MM.1S (cell line): ENCODE measurements at regions not wholly inside any gene's neighbourhood (a gene's known extent, or its start where the extent isn't known, plus 50 kb on each side); places are given as distances from the start of the nearest gene placed in this dataset.
"Not testable (repeated sequence)": the region's sequence is repeated elsewhere in the genome, so short reads cannot be mapped to it uniquely, and the experiment has no call there.

Source experiments
- DNase-seq: peaks from one replicate; pipeline ENCODE4 v3.0.0-alpha.2; 2015
- H2AFZ ChIP-seq: fragments of 300-600 bp; sonication (generic); 2 replicates; pipeline ENCODE4 v1.6.0; 2016; ENCODE audit warnings: antibody characterized with exemption, low read length
- H3F3A ChIP-seq: fragments of 300-600 bp; sonication (generic); 2 replicates; pipeline ENCODE4 v1.6.1; 2016; ENCODE audit warnings: mild to moderate bottlenecking, antibody characterized with exemption, low read length, moderate library complexity, mixed read lengths; ENCODE audit not compliant: insufficient read depth
- H3K27ac ChIP-seq: fragments of 300-600 bp; sonication (generic); 2 replicates; pipeline ENCODE4 v1.5.1; 2016; ENCODE audit warnings: mild to moderate bottlenecking, low read length
- H3K27me3 ChIP-seq: fragments of 300-600 bp; sonication (generic); replicated peaks from 2 replicates; pipeline ENCODE4 v1.6.0; 2016; ENCODE audit warnings: low read length; ENCODE audit not compliant: insufficient read depth
- H3K36me3 ChIP-seq: fragments of 300-600 bp; sonication (generic); replicated peaks from 2 replicates; pipeline ENCODE4 v1.6.1; 2016; ENCODE audit warnings: mild to moderate bottlenecking, low read length, mixed read lengths; ENCODE audit not compliant: insufficient read depth
- H3K4me1 ChIP-seq: fragments of 300-600 bp; sonication (generic); 2 replicates; pipeline ENCODE4 v1.6.1; 2016; ENCODE audit warnings: low read length, mixed read lengths
- H3K4me2 ChIP-seq: fragments of 300-600 bp; sonication (generic); 2 replicates; pipeline ENCODE4 v1.6.0; 2016; ENCODE audit warnings: low read depth, low read length
- H3K4me3 ChIP-seq: fragments of 300-600 bp; sonication (generic); 2 replicates; pipeline ENCODE4 v1.5.1; 2016; ENCODE audit warnings: low read length, mixed read lengths
- H3K79me2 ChIP-seq: fragments of 300-600 bp; sonication (generic); 2 replicates; pipeline ENCODE4 v1.6.1; 2016; ENCODE audit warnings: mixed run types, low read length, mixed read lengths
- H3K9ac ChIP-seq: fragments of 300-600 bp; sonication (generic); 2 replicates; pipeline ENCODE4 v1.6.1; 2016; ENCODE audit warnings: low read length, mixed read lengths
- H3K9me2 ChIP-seq: fragments of 300-600 bp; sonication (generic); replicated peaks from 2 replicates; pipeline ENCODE4 v1.6.1; 2016; ENCODE audit warnings: mild to moderate bottlenecking, low read length, mixed read lengths; ENCODE audit not compliant: insufficient read depth
- H3K9me3 ChIP-seq: fragments of 300-600 bp; sonication (generic); replicated peaks from 2 replicates; pipeline ENCODE4 v1.6.1; 2016; ENCODE audit warnings: mild to moderate bottlenecking, low read length, mixed read lengths; ENCODE audit not compliant: insufficient read depth
- H4K20me1 ChIP-seq: fragments of 300-600 bp; sonication (generic); 2 replicates; pipeline ENCODE4 v1.6.1; 2016; ENCODE audit warnings: mild to moderate bottlenecking, low read length, moderate library complexity, mixed read lengths; ENCODE audit not compliant: insufficient read depth
- CTCF ChIP-seq: fragments of 300-600 bp; sonication (generic); IDR thresholded peaks from 2 replicates; pipeline ENCODE4 v1.5.1; 2016; ENCODE audit warnings: antibody characterized with exemption, low read length, mixed read lengths
- EZH2 ChIP-seq: fragments of 300-600 bp; sonication (generic); optimal IDR thresholded peaks from 2 replicates; pipeline ENCODE3; 2017; ENCODE audit warnings: low read depth, mild to moderate bottlenecking, antibody characterized with exemption, low read length, mixed read lengths
- EZH2phosphoT487 ChIP-seq: fragments of 300-600 bp; sonication (generic); IDR thresholded peaks from 2 replicates; pipeline ENCODE4 v1.6.1; 2018; ENCODE audit warnings: antibody characterized with exemption, low read length

GRCh38 chrX:138254001-138254400 lies 457.5 kb downstream of the FGF13 start:
- no peak for DNase-seq
- Histone ChIP-seq H3K4me1 (no peaks in the 10 kb centered on the region), H3K27me3 (no peaks in the 10 kb centered on the region), H3K9ac (no peak overlapping the region), H3K9me3 (no peaks in the 10 kb centered on the region), H4K20me1 (no peaks in the 10 kb centered on the region), H3K27ac (no peak overlapping the region), H3K9me2 (no peaks in the 10 kb centered on the region), H3K4me3 (no peak overlapping the region), H2AFZ (no peak overlapping the region), H3K36me3 (no peaks in the 10 kb centered on the region), H3K4me2 (no peak overlapping the region), H3K79me2 (no peaks in the 10 kb centered on the region), H3F3A (no peaks in the 10 kb centered on the region)
- TF ChIP-seq EZH2phosphoT487 (no peak), CTCF (no peak), EZH2 (no peak)

GRCh38 chrX:138255373-138255772 lies 456.1 kb downstream of the FGF13 start:
- TF ChIP-seq CTCF (no peak), EZH2 (no peak), EZH2phosphoT487 (no peak)
- Histone ChIP-seq H3K79me2 (no peaks in the 10 kb centered on the region), H3F3A (no peaks in the 10 kb centered on the region), H3K4me2 (no peak overlapping the region), H3K4me1 (no peaks in the 10 kb centered on the region), H3K27me3 (no peaks in the 10 kb centered on the region), H4K20me1 (no peaks in the 10 kb centered on the region), H3K4me3 (no peak overlapping the region), H3K9me2 (no peaks in the 10 kb centered on the region), H3K9ac (no peak overlapping the region), H3K36me3 (no peaks in the 10 kb centered on the region), H3K27ac (no peak overlapping the region), H2AFZ (no peak overlapping the region), H3K9me3 (no peaks in the 10 kb centered on the region)
- DNase-seq = no peak

GRCh38 chrX:138264095-138264494 lies 447.4 kb downstream of the FGF13 start:
- not testable (repeated sequence) for H3K4me2 ChIP-seq, H3K27ac ChIP-seq, H3K4me3 ChIP-seq, H3K4me1 ChIP-seq, H4K20me1 ChIP-seq, DNase-seq, H3K79me2 ChIP-seq, H3K36me3 ChIP-seq, H3K9me2 ChIP-seq, H3F3A ChIP-seq, H3K9me3 ChIP-seq, H2AFZ ChIP-seq, H3K27me3 ChIP-seq, H3K9ac ChIP-seq

- Histone ChIP-seq H3F3A (no peaks in the 10 kb centered on the region), H3K9me3 (no peaks in the 10 kb centered on the region), H3K4me3 (no peak overlapping the region), H3K36me3 (no peaks in the 10 kb centered on the region), H3K27me3 (no peaks in the 10 kb centered on the region), H3K9ac (no peak overlapping the region), H3K9me2 (no peaks in the 10 kb centered on the region), H4K20me1 (no peaks in the 10 kb centered on the region), H3K27ac (no peak overlapping the region), H3K79me2 (no peaks in the 10 kb centered on the region), H2AFZ (no peak overlapping the region), H3K4me2 (no peak overlapping the region), H3K4me1 (no peaks in the 10 kb centered on the region)
- DNase-seq = no peak
- no peak for TF ChIP-seq EZH2phosphoT487
- no peak for TF ChIP-seq EZH2
- no peak for TF ChIP-seq CTCF
These were observed 440.6 kb downstream of the FGF13 start for GRCh38 chrX:138270931-138271330.

GRCh38 chrX:138282598-138283150 lies 428.8 kb downstream of the FGF13 start:
- not testable (repeated sequence) for H3F3A ChIP-seq, H3K4me2 ChIP-seq, H4K20me1 ChIP-seq, H2AFZ ChIP-seq, H3K36me3 ChIP-seq, H3K9me3 ChIP-seq, H3K9me2 ChIP-seq, H3K9ac ChIP-seq, H3K27ac ChIP-seq, H3K4me1 ChIP-seq, H3K79me2 ChIP-seq, H3K27me3 ChIP-seq, DNase-seq, H3K4me3 ChIP-seq
